Transverse colon (tissue), 4 donors: ENCODE measurements at regions not wholly inside any gene's neighbourhood (a gene's known extent, or its start where the extent isn't known, plus 50 kb on each side); places are given as distances from the start of the nearest gene placed in this dataset.

Experiments
- DNase-seq: peaks from one replicate; pipeline ENCODE4 v3.0.0-alpha.2; 2019
- H3K27ac ChIP-seq, 4 donors: fragments of 200-600 bp; sonication (generic); 2 replicates each; pipeline ENCODE4 v1.5.1; 2016 to 2018; ENCODE audit warnings: inconsistent platforms in 4 of 4
- H3K27me3 ChIP-seq: fragments of 200-600 bp; sonication (generic); 2 replicates; pipeline ENCODE4 v1.5.1; 2017; ENCODE audit warnings: inconsistent platforms
- H3K36me3 ChIP-seq, 4 donors: fragments of 200-600 bp; sonication (generic); 2 replicates each; pipeline ENCODE4 v1.5.1; 2017 to 2019; ENCODE audit warnings: inconsistent platforms in 4 of 4
- H3K4me1 ChIP-seq, 4 donors: fragments of 200-600 bp; sonication (generic); 2 replicates each; pipeline ENCODE4 v1.5.1; 2017 to 2020; ENCODE audit warnings: inconsistent platforms in 4 of 4
- H3K4me3 ChIP-seq, 4 donors: fragments of 200-600 bp; sonication (generic); 1 replicate in 1 of 4; 2 replicates in 3 of 4; pipeline versions ENCODE4 v1.5.1 to v1.6.1; 2017 to 2019; ENCODE audit warnings: inconsistent platforms in 4 of 4
- H3K9me3 ChIP-seq, 2 donors: fragments of 200-600 bp; sonication (generic); 2 replicates each; pipeline ENCODE4 v1.5.1; 2017 to 2019; ENCODE audit warnings: inconsistent platforms in 2 of 2
- CTCF ChIP-seq, 5 experiments: fragments of 200-600 bp in 3 of 5; fragments of 450-650 bp in 2 of 5; sonication (generic) in 3 of 5; IDR thresholded peaks; 1 replicate in 2 of 5; 2 replicates in 3 of 5; pipeline ENCODE4 v1.5.1; 2016 to 2017; ENCODE audit warnings: antibody characterized with exemption in 5 of 5, inconsistent platforms in 3 of 5, mild to moderate bottlenecking in 2 of 5, moderate library complexity in 1 of 5
- EP300 ChIP-seq: sonication (generic); formaldehyde crosslinking; IDR thresholded peaks from one replicate; pipeline ENCODE4 v1.6.1; 2017; ENCODE audit warnings: antibody characterized with exemption, low read depth
- POLR2A ChIP-seq: fragments of 450-650 bp; IDR thresholded peaks from one replicate; pipeline ENCODE4 v1.6.1; 2016; ENCODE audit warnings: antibody characterized with exemption, mild to moderate bottlenecking, moderate library complexity
- POLR2AphosphoS5 ChIP-seq, 3 donors: sonication (generic); formaldehyde crosslinking; IDR thresholded peaks; one replicate each; pipeline ENCODE4 v1.6.1; 2016; ENCODE audit warnings: antibody characterized with exemption in 3 of 3
- WGBS, 2 donors: methylation state at CpG; one replicate each; pipeline ENCODE4 v1.1.5; 2018; ENCODE audit warnings: low coverage in 1 of 2; 5-methylcytosine and 5-hydroxymethylcytosine counted together
- in situ Hi-C, 4 donors: fragments of 200-750 bp; cut with MboI; loops; one replicate each; pipeline versions ENCODE4 v1.15.0 to v1.15.1; 2017; ENCODE audit warnings: low sequenced_read_pairs in 3 of 4, low pct_ligation_motif_present in 1 of 4, low pct_unique_long_range_greater_than_20kb in 1 of 4
- intact Hi-C: fragments of 100-400 bp; cut with DNase I; formaldehyde crosslinking; loops from one replicate; pipeline ENCODE4 v1.15.1; 2023; ENCODE audit warnings: low total_unique reads

- Histone ChIP-seq H3K4me3 (no peak overlapping the region), H3K27ac (no peak overlapping the region), H3K36me3 (no peaks in the 10 kb centered on the region), H3K27me3 (no peaks in the 10 kb centered on the region), H3K4me1 (peaks cover 0 to 9% (median 0%) of the 10 kb centered on the region in 4 donors), H3K9me3 (no peaks in the 10 kb centered on the region)
- 69 to 100% methylated on average over 1 of the region's 1 CpG for WGBS, 2 donors
- in situ Hi-C loops (no loop called here), intact Hi-C loops (no loop called here)
- TF ChIP-seq EP300 (no peak), POLR2AphosphoS5 (IDR thresholded peaks at IDR 0.05) (no peak), CTCF (IDR thresholded peaks at IDR 0.05) (no peak), POLR2A (no peak)
- no peak for DNase-seq
These were observed 759.2 kb downstream of the TLR4 start for GRCh38 chr9:118463419-118463818.

GRCh38 chr9:118473521-118473920, 769.3 kb downstream of the TLR4 start:
- WGBS, 2 donors, result 73 to 82% methylated on average over 1 of the region's 1 CpG
- Histone ChIP-seq H3K4me3 (no peak overlapping the region), H3K27ac (no peak overlapping the region), H3K36me3 (no peaks in the 10 kb centered on the region), H3K9me3 (no peaks in the 10 kb centered on the region), H3K27me3 (no peaks in the 10 kb centered on the region), H3K4me1 (no peaks in the 10 kb centered on the region)
- intact Hi-C loops, result no loop called here
- no peak for DNase-seq
- in situ Hi-C loops, result no loop called here
- no peak for TF ChIP-seq POLR2AphosphoS5 (IDR thresholded peaks at IDR 0.05)
- TF ChIP-seq EP300, result no peak
- TF ChIP-seq POLR2A, result no peak
- TF ChIP-seq CTCF (IDR thresholded peaks at IDR 0.05), result no peak

GRCh38 chr9:118478752-118479151, 774.5 kb downstream of the TLR4 start:
- no peaks in the 10 kb centered on the region for H3K36me3 ChIP-seq
- H3K4me1 ChIP-seq, result no peaks in the 10 kb centered on the region
- intact Hi-C loops (no loop called here), in situ Hi-C loops (no loop called here)
- no peak for TF ChIP-seq EP300
- no peak for TF ChIP-seq POLR2A
- TF ChIP-seq POLR2AphosphoS5 (IDR thresholded peaks at IDR 0.05), result peak in 1 of 3 donors; percentile 55
- no peak for DNase-seq
- H3K4me3 ChIP-seq, result no peak overlapping the region
- no peaks in the 10 kb centered on the region for H3K9me3 ChIP-seq
- WGBS, 2 donors, result 89% methylated on average over 1 of the region's 1 CpG; no CpG with 5 or more reads in 1 of the 2 donors
- H3K27me3 ChIP-seq, result no peaks in the 10 kb centered on the region
- H3K27ac ChIP-seq, result no peak overlapping the region

GRCh38 chr9:118482306-118482705, 778.1 kb downstream of the TLR4 start:
- Histone ChIP-seq H3K9me3 (no peaks in the 10 kb centered on the region), H3K4me1 (no peaks in the 10 kb centered on the region), H3K4me3 (no peak overlapping the region), H3K36me3 (no peaks in the 10 kb centered on the region), H3K27ac (no peak overlapping the region), H3K27me3 (no peaks in the 10 kb centered on the region)
- intact Hi-C loops, result no loop called here
- TF ChIP-seq POLR2A, result no peak
- no peak for DNase-seq
- in situ Hi-C loops, result no loop called here
- 86 to 97% methylated on average over 1 of the region's 1 CpG for WGBS, 2 donors

- in situ Hi-C loops (no loop called here), intact Hi-C loops (no loop called here)
- 62 to 79% methylated on average over 2 of the region's 2 CpGs for WGBS, 2 donors
- Histone ChIP-seq H3K36me3 (no peaks in the 10 kb centered on the region), H3K9me3 (no peaks in the 10 kb centered on the region), H3K4me3 (no peak overlapping the region), H3K27ac (no peak overlapping the region), H3K27me3 (no peaks in the 10 kb centered on the region), H3K4me1 (no peaks in the 10 kb centered on the region)
- no peak for DNase-seq
- TF ChIP-seq POLR2A (no peak), POLR2AphosphoS5 (IDR thresholded peaks at IDR 0.05) (no peak), CTCF (IDR thresholded peaks at IDR 0.05) (no peak), EP300 (no peak)
These were observed 779.5 kb downstream of the TLR4 start for GRCh38 chr9:118483677-118484076.
